Hepatocyte (in vitro differentiated cells): ENCODE measurements at regions not wholly inside any gene's neighbourhood (a gene's known extent, or its start where the extent isn't known, plus 50 kb on each side); places are given as distances from the start of the nearest gene placed in this dataset.
A peak's percentile ranks its signal among the peaks of the same experiment; 100 is the strongest.

Experiments
- DNase-seq: peaks from one replicate; pipeline ENCODE4 v3.0.0-alpha.2; 2016; ENCODE audit warnings: low spot score
- H2AFZ ChIP-seq: fragments of 200-600 bp; sonication (generic); 2 replicates; pipeline ENCODE4 v1.6.0; 2016; ENCODE audit warnings: antibody characterized with exemption, mild to moderate bottlenecking
- H3K27ac ChIP-seq: fragments of 200-600 bp; sonication (generic); 2 replicates; pipeline ENCODE4 v1.5.1; 2016; ENCODE audit warnings: mild to moderate bottlenecking
- H3K27me3 ChIP-seq: fragments of 200-600 bp; sonication (generic); 2 replicates; pipeline ENCODE4 v1.6.1; 2016
- H3K36me3 ChIP-seq: fragments of 200-600 bp; sonication (generic); replicated peaks from 2 replicates; pipeline ENCODE4 v1.5.1; 2016; ENCODE audit warnings: low read depth; ENCODE audit not compliant: insufficient read depth
- H3K4me1 ChIP-seq: fragments of 200-600 bp; sonication (generic); 2 replicates; pipeline ENCODE4 v1.5.1; 2016; ENCODE audit warnings: mild to moderate bottlenecking, moderate library complexity; ENCODE audit not compliant: insufficient read depth
- H3K4me2 ChIP-seq: fragments of 200-600 bp; sonication (generic); 2 replicates; pipeline ENCODE4 v1.6.0; 2016
- H3K4me3 ChIP-seq: fragments of 200-600 bp; sonication (generic); 2 replicates; pipeline ENCODE4 v1.5.1; 2016; ENCODE audit warnings: mild to moderate bottlenecking
- H3K79me2 ChIP-seq: fragments of 200-600 bp; sonication (generic); 2 replicates; pipeline ENCODE4 v1.6.0; 2017; ENCODE audit warnings: mild to moderate bottlenecking
- H3K9me2 ChIP-seq: fragments of 200-600 bp; sonication (generic); replicated peaks from 2 replicates; pipeline ENCODE4 v1.6.0; 2017; ENCODE audit warnings: mild to moderate bottlenecking; ENCODE audit not compliant: insufficient read depth
- H3K9me3 ChIP-seq: fragments of 200-600 bp; sonication (generic); 2 replicates; pipeline ENCODE4 v1.5.1; 2016; ENCODE audit warnings: low read depth, mild to moderate bottlenecking
- H4K20me1 ChIP-seq: fragments of 200-600 bp; sonication (generic); 2 replicates; pipeline ENCODE4 v1.6.0; 2016; ENCODE audit warnings: mild to moderate bottlenecking; ENCODE audit not compliant: insufficient read depth, poor library complexity, severe bottlenecking
- EZH2 ChIP-seq: fragments of 200-600 bp; sonication (generic); IDR thresholded peaks from 2 replicates; pipeline ENCODE4 v1.6.1; 2016; ENCODE audit warnings: antibody characterized with exemption, mild to moderate bottlenecking, borderline replicate concordance
- EZH2phosphoT487 ChIP-seq: fragments of 200-600 bp; sonication (generic); IDR thresholded peaks from one replicate; pipeline ENCODE4 v1.6.1; 2018; ENCODE audit warnings: antibody characterized with exemption, mild to moderate bottlenecking, low read depth, moderate library complexity; ENCODE audit not compliant: unreplicated experiment, severe bottlenecking
- WGBS: methylation state at CpG from one replicate; pipeline ENCODE4 v1.1.6; 2016; ENCODE audit warnings: low lambda C conversion rate; ENCODE audit errors: missing lambda C conversion rate; 5-methylcytosine and 5-hydroxymethylcytosine counted together
- TF ChIP-seq, protein P1 (sequence below): fragments of 200-600 bp; sonication (generic); IDR thresholded peaks from 2 replicates; pipeline ENCODE4 v1.5.1; 2016; ENCODE audit warnings: antibody characterized with exemption, mild to moderate bottlenecking; ENCODE audit not compliant: poor library complexity

DNA sequence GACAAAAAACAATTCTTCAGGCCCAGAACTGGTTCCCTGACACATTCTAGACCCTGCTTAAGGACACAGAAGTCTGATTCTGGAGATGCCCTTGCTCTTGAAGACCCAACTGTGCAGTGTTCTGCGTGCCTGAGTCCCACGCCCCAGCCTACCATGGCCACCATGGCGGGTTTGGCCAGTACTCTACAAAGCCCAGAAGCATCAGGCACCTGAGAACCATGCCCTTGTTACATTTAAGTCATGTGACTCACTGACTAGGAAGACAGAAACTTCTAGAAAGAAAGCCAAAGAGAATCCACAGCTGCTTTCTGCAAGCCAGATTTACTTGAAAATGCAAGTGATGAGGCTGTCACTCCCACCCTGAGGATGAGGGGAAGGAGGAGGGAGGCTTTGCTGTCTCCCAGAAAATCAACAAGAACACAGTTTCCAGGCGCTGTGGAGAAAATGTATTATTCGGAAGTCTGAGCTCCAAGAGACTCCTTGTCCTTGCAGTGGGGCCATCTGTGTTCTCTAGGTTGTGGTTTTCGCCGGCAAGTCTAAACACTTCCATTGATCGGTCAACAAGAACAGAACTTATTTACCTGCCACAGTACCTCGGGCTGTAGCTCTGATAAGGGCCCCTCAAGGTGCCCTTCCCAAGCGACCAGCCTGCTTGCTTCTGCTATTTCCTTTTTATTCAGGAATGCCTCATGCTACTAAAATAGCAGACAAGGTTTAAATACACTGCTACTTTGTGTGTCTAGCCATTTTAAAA lies 81.3 kb upstream of the DMRT1 start:
- TF ChIP-seq EZH2 (no peak), EZH2phosphoT487 (no peak)
- TF ChIP-seq, protein P1, sequence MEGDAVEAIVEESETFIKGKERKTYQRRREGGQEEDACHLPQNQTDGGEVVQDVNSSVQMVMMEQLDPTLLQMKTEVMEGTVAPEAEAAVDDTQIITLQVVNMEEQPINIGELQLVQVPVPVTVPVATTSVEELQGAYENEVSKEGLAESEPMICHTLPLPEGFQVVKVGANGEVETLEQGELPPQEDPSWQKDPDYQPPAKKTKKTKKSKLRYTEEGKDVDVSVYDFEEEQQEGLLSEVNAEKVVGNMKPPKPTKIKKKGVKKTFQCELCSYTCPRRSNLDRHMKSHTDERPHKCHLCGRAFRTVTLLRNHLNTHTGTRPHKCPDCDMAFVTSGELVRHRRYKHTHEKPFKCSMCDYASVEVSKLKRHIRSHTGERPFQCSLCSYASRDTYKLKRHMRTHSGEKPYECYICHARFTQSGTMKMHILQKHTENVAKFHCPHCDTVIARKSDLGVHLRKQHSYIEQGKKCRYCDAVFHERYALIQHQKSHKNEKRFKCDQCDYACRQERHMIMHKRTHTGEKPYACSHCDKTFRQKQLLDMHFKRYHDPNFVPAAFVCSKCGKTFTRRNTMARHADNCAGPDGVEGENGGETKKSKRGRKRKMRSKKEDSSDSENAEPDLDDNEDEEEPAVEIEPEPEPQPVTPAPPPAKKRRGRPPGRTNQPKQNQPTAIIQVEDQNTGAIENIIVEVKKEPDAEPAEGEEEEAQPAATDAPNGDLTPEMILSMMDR: no peak
- Histone ChIP-seq H3K27ac (peak overlapping the region; percentile 77), H4K20me1 (no peaks in the 10 kb centered on the region), H3K79me2 (no peaks in the 10 kb centered on the region), H3K9me3 (no peaks in the 10 kb centered on the region), H3K36me3 (no peaks in the 10 kb centered on the region), H2AFZ (no peak overlapping the region), H3K4me2 (no peak overlapping the region), H3K4me3 (no peak overlapping the region), H3K27me3 (no peaks in the 10 kb centered on the region), H3K9me2 (no peaks in the 10 kb centered on the region), H3K4me1 (no peaks in the 10 kb centered on the region)
- no peak for DNase-seq
- 83% methylated on average over 10 of the region's 10 CpGs for whole genome bisulfite sequencing

- Histone ChIP-seq H3K79me2 (no peaks in the 10 kb centered on the region), H3K9me3 (no peaks in the 10 kb centered on the region), H3K27ac (peak overlapping the region; percentile 77), H3K4me3 (no peak overlapping the region), H3K9me2 (no peaks in the 10 kb centered on the region), H3K36me3 (no peaks in the 10 kb centered on the region), H3K4me2 (no peak overlapping the region), H3K4me1 (no peaks in the 10 kb centered on the region), H4K20me1 (no peaks in the 10 kb centered on the region), H2AFZ (no peak overlapping the region), H3K27me3 (no peaks in the 10 kb centered on the region)
- TF ChIP-seq, protein P1: no peak
- TF ChIP-seq EZH2 (no peak), EZH2phosphoT487 (no peak)
- WGBS: 77% methylated on average over 7 of the region's 7 CpGs
- peak; percentile 58 for DNase-seq
Measured at GRCh38 chr9:761176-761792, 80.2 kb upstream of the DMRT1 start.

DNA sequence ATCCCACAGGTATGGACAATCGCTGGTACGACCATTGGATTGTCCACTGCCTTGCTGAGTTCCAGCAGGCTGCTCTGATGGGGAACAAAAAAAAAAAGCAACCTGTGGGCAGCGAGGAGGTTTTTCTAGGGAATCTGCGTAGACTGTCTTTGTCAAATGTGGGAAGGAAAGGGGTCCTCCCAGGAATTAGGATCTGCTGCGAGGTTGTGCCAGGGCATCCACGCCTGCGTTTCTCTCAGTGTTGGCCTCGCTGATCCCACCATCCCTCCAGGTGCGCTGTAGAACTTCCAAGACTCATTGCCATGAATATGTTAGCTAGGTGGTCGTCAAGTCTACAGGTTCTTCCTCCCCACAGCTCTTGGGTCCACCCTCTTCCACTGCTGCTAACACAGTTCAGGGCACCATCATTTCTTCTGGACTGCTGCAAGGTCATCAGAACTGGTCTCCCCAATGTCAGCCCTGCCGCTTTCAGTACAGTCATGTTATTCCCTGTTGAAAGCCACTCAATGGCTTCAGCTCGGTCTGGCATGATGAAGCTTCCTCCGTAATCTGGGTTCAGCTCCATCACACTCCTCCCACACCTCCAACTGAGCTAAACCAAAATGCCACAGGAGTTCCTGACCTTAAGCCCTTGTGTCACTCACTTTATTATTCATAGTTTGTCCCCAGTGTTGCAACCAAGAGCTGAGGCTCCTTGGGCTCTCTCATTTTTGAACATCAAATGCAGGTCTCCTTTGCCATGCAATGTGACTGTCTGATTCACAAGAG lies 79.5 kb upstream of the DMRT1 start:
- no peaks in the 10 kb centered on the region for H3K36me3 ChIP-seq
- H3K27me3 ChIP-seq: no peaks in the 10 kb centered on the region
- no peak overlapping the region for H3K4me2 ChIP-seq
- no peaks in the 10 kb centered on the region for H3K9me3 ChIP-seq
- no peaks in the 10 kb centered on the region for H4K20me1 ChIP-seq
- no peak overlapping the region for H3K27ac ChIP-seq
- H3K4me3 ChIP-seq: no peak overlapping the region
- TF ChIP-seq EZH2phosphoT487 (no peak), EZH2 (no peak)
- TF ChIP-seq, protein P1: no peak
- no peaks in the 10 kb centered on the region for H3K9me2 ChIP-seq
- WGBS: 95% methylated on average over 13 of the region's 13 CpGs
- no peaks in the 10 kb centered on the region for H3K79me2 ChIP-seq
- DNase-seq: no peak
- H2AFZ ChIP-seq: no peak overlapping the region
- H3K4me1 ChIP-seq: no peaks in the 10 kb centered on the region
